ENCODE measurements at regions not wholly inside any gene's neighbourhood (a gene's known extent, or its start where the extent isn't known, plus 50 kb on each side); places are given as distances from the start of the nearest gene placed in this dataset.

DNA sequence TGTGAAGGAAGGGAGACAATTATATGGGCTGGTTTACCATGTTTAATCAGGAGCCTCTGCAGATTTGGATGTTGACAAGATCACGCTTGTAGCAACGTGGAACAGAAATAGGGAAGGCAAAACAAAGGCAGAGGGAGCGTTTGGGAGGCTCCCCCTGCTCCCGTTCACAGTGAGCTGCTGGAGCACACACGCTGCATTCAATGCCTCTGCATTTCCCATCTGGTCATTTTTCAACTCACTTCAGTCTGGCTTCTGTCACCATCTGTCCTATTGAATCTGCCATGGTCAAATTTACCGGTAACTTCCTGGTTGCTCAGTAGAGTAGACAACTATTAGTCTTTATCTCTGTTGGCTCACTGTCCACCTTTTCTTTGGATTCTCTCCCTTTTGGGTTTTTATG is 91.0 kb downstream of the NHLRC3 start:
- TF ChIP-seq, protein P1, sequence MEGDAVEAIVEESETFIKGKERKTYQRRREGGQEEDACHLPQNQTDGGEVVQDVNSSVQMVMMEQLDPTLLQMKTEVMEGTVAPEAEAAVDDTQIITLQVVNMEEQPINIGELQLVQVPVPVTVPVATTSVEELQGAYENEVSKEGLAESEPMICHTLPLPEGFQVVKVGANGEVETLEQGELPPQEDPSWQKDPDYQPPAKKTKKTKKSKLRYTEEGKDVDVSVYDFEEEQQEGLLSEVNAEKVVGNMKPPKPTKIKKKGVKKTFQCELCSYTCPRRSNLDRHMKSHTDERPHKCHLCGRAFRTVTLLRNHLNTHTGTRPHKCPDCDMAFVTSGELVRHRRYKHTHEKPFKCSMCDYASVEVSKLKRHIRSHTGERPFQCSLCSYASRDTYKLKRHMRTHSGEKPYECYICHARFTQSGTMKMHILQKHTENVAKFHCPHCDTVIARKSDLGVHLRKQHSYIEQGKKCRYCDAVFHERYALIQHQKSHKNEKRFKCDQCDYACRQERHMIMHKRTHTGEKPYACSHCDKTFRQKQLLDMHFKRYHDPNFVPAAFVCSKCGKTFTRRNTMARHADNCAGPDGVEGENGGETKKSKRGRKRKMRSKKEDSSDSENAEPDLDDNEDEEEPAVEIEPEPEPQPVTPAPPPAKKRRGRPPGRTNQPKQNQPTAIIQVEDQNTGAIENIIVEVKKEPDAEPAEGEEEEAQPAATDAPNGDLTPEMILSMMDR (IDR thresholded peaks at IDR 0.05; ENCODE audit: borderline replicate concordance, extremely low read depth, insufficient read depth), result no peak
- Histone ChIP-seq H3K4me3 (ENCODE audit: low read length in 3 of 3) (no peak overlapping the region), H3K27me3 (ENCODE audit: control insufficient read depth, insufficient read depth, low read length) (no peaks in the 10 kb centered on the region), H3K9ac (ENCODE audit: low read length in 3 of 3) (no peak overlapping the region), H3K36me3 (ENCODE audit: control insufficient read depth in 2 of 3, insufficient read depth in 3 of 3, low read length in 3 of 3) (no peaks in the 10 kb centered on the region), H3K4me1 (ENCODE audit: control insufficient read depth in 2 of 3, insufficient read depth in 2 of 3, low read depth in 1 of 3, low read length in 3 of 3) (no peaks in the 10 kb centered on the region), H3K27ac (ENCODE audit: low read depth in 2 of 2, low read length in 2 of 2) (no peak overlapping the region), H3K9me3 (ENCODE audit: control insufficient read depth in 2 of 3, insufficient read depth in 1 of 3, low read length in 3 of 3) (no peaks in the 10 kb centered on the region)
- FAIRE-seq, result no peak
- intact Hi-C loops (cut with DNase I), result no loop called here
- no peak for DNase-seq

DNA sequence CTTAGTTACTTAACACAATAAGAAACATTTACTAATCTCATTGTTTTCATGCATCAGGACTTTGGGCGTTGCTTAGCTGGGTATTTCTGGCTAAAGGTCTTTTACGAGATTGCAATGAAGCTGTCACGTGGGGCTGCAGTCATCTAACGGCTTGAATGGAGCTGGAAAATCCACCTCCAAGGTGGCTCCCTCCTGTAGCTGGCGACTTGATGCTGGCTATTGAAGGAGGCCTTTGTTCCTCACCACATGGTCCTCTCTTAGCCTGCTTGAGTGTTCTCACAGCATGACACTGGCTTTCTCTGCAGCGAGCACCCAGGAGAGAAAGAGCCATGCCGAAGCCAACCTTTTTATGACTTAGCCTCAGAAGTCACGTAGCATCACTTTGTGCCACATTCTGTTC is 92.0 kb downstream of the NHLRC3 start:
- H3K4me1 ChIP-seq (ENCODE audit: control insufficient read depth in 2 of 3, insufficient read depth in 2 of 3, low read depth in 1 of 3, low read length in 3 of 3), result no peaks in the 10 kb centered on the region
- H3K36me3 ChIP-seq (ENCODE audit: control insufficient read depth in 2 of 3, insufficient read depth in 3 of 3, low read length in 3 of 3), result no peaks in the 10 kb centered on the region
- no peak overlapping the region for H3K4me3 ChIP-seq (ENCODE audit: low read length in 3 of 3)
- no peak for FAIRE-seq
- intact Hi-C loops (cut with DNase I), result no loop called here
- no peak overlapping the region for H3K9ac ChIP-seq (ENCODE audit: low read length in 3 of 3)
- DNase-seq, result no peak
- H3K27ac ChIP-seq (ENCODE audit: low read depth in 2 of 2, low read length in 2 of 2), result no peak overlapping the region
- TF ChIP-seq, protein P1 (IDR thresholded peaks at IDR 0.05; ENCODE audit: borderline replicate concordance, extremely low read depth, insufficient read depth), result no peak
- H3K9me3 ChIP-seq (ENCODE audit: control insufficient read depth in 2 of 3, insufficient read depth in 1 of 3, low read length in 3 of 3), result no peaks in the 10 kb centered on the region
- no peaks in the 10 kb centered on the region for H3K27me3 ChIP-seq (ENCODE audit: control insufficient read depth, insufficient read depth, low read length)

DNA sequence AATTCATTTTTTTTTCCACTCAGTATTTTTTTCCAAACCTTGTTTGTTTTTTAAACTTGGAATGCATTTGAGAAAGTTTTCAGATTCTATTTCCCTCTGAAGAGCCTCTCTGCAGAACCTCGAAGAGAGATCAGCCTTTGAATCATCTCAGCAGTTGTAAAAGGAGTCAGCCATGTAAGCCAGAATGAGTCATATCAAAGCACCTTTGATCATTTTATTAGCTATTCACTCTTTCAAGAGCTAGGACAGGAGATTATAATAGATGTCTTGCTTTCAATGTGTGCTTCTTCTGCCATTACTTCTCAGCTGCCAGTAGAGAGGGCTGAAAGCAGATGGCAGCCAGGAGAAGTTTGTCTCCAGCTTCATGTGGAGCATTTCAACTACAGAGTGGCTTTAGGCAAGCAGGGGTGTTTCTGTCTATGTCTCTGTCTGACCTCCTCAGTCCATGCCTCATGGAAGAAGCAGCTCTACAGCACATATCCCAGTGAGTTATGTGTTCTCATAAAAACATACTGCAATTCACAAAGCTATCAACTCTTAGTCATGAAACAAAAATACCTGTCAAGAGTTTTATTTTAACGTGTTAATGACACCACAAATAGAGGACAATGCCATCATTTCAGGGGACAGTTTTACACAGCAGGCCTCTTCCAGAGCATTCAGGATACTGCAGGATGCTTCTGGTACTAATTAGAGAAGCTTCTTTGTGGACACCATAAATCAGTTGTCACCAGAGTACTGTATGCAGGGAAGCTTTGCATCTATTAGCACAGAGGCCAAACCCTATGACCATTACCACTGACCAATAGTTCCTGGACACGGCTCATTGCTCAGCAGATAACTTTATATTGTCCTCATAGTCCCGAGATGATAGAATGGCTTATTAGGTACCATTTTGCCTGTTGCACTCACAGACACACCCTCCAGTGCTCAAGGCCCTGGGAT is 94.3 kb downstream of the NHLRC3 start:
- TF ChIP-seq, protein P1 (IDR thresholded peaks at IDR 0.05; ENCODE audit: borderline replicate concordance, extremely low read depth, insufficient read depth), result no peak
- Histone ChIP-seq H3K36me3 (ENCODE audit: control insufficient read depth in 2 of 3, insufficient read depth in 3 of 3, low read length in 3 of 3) (no peaks in the 10 kb centered on the region), H3K9me3 (ENCODE audit: control insufficient read depth in 2 of 3, insufficient read depth in 1 of 3, low read length in 3 of 3) (no peaks in the 10 kb centered on the region), H3K27me3 (ENCODE audit: control insufficient read depth, insufficient read depth, low read length) (no peaks in the 10 kb centered on the region), H3K4me1 (ENCODE audit: control insufficient read depth in 2 of 3, insufficient read depth in 2 of 3, low read depth in 1 of 3, low read length in 3 of 3) (no peaks in the 10 kb centered on the region), H3K27ac (ENCODE audit: low read depth in 2 of 2, low read length in 2 of 2) (no peak overlapping the region), H3K4me3 (ENCODE audit: low read length in 3 of 3) (no peak overlapping the region), H3K9ac (ENCODE audit: low read length in 3 of 3) (no peak overlapping the region)
- FAIRE-seq, result no peak
- no peak for DNase-seq
- intact Hi-C loops (cut with DNase I), result no loop called here

All from kidney (tissue), 13 donors.